Subcutaneous abdominal adipose tissue (tissue), 5 donors: ENCODE measurements at regions not wholly inside any gene's neighbourhood (a gene's known extent, or its start where the extent isn't known, plus 50 kb on each side); places are given as distances from the start of the nearest gene placed in this dataset.

Source experiments
- H3K27ac ChIP-seq: one replicate; pipeline ENCODE4 v1.7.0; 2013; ENCODE audit warnings: low read depth, mild to moderate bottlenecking, inconsistent platforms, low read length, moderate library complexity
- H3K27me3 ChIP-seq, 5 donors: one replicate each; pipeline ENCODE4 v1.7.0; 2013; ENCODE audit warnings: low read length in 5 of 5, inconsistent platforms in 1 of 5; ENCODE audit not compliant: control insufficient read depth in 5 of 5, insufficient read depth in 4 of 5
- H3K36me3 ChIP-seq, 5 donors: one replicate each; pipeline ENCODE4 v1.7.0; 2013; ENCODE audit warnings: low read length in 5 of 5; ENCODE audit not compliant: control insufficient read depth in 5 of 5, insufficient read depth in 5 of 5
- H3K4me1 ChIP-seq, 5 donors: one replicate each; pipeline ENCODE4 v1.7.0; 2013; ENCODE audit warnings: low read length in 5 of 5, mild to moderate bottlenecking in 3 of 5, moderate library complexity in 1 of 5; ENCODE audit not compliant: control insufficient read depth in 5 of 5, insufficient read depth in 5 of 5
- H3K4me3 ChIP-seq, 5 donors: one replicate each; pipeline ENCODE4 v1.7.0; 2013; ENCODE audit warnings: low read length in 5 of 5, low read depth in 1 of 5
- H3K9ac ChIP-seq, 5 donors: one replicate each; pipeline ENCODE4 v1.7.0; 2013; ENCODE audit warnings: low read length in 5 of 5, mild to moderate bottlenecking in 4 of 5, moderate library complexity in 3 of 5
- H3K9me3 ChIP-seq, 5 donors: one replicate each; pipeline ENCODE4 v1.7.0; 2013; ENCODE audit warnings: low read length in 5 of 5; ENCODE audit not compliant: control insufficient read depth in 5 of 5
- donor health status: healthy.
- donor health status: healthy.
- donor health status: healthy.
- donor health status: healthy.
- donor health status: healthy.

GRCh38 chr1:18041685-18042355 is 65.8 kb upstream of the IGSF21 start:
- Histone ChIP-seq H3K27me3 (peaks cover 3 to 29% (median 24%) of the 10 kb centered on the region in 5 donors), H3K4me1 (no peaks in the 10 kb centered on the region), H3K27ac (no peak overlapping the region), H3K36me3 (no peaks in the 10 kb centered on the region), H3K4me3 (no peak overlapping the region), H3K9me3 (no peaks in the 10 kb centered on the region), H3K9ac (no peak overlapping the region)

GRCh38 chr1:18043871-18044270 is 63.7 kb upstream of the IGSF21 start:
- Histone ChIP-seq H3K27me3 (peaks cover 3 to 24% (median 23%) of the 10 kb centered on the region in 5 donors), H3K36me3 (no peaks in the 10 kb centered on the region), H3K4me1 (no peaks in the 10 kb centered on the region), H3K27ac (no peak overlapping the region), H3K9me3 (no peaks in the 10 kb centered on the region), H3K4me3 (no peak overlapping the region), H3K9ac (no peak overlapping the region)

GRCh38 chr1:18045203-18045602 is 62.4 kb upstream of the IGSF21 start:
- Histone ChIP-seq H3K27ac (no peak overlapping the region), H3K4me3 (no peak overlapping the region), H3K36me3 (no peaks in the 10 kb centered on the region), H3K9me3 (no peaks in the 10 kb centered on the region), H3K9ac (no peak overlapping the region), H3K4me1 (no peaks in the 10 kb centered on the region), H3K27me3 (peaks cover 3 to 24% (median 23%) of the 10 kb centered on the region in 5 donors)

- Histone ChIP-seq H3K4me3 (no peak overlapping the region), H3K27me3 (peaks cover 3 to 24% (median 21%) of the 10 kb centered on the region in 5 donors), H3K9me3 (no peaks in the 10 kb centered on the region), H3K9ac (no peak overlapping the region), H3K4me1 (no peaks in the 10 kb centered on the region), H3K36me3 (no peaks in the 10 kb centered on the region), H3K27ac (no peak overlapping the region)
Measured at GRCh38 chr1:18045621-18046020, 62.0 kb upstream of the IGSF21 start.

GRCh38 chr1:18047122-18047521 is 60.5 kb upstream of the IGSF21 start:
- Histone ChIP-seq H3K9ac (no peak overlapping the region), H3K36me3 (no peaks in the 10 kb centered on the region), H3K4me3 (no peak overlapping the region), H3K9me3 (no peaks in the 10 kb centered on the region), H3K4me1 (no peaks in the 10 kb centered on the region), H3K27ac (no peak overlapping the region), H3K27me3 (peaks cover 0 to 25% (median 22%) of the 10 kb centered on the region in 5 donors)

GRCh38 chr1:18049228-18049627 is 58.4 kb upstream of the IGSF21 start:
- no peaks in the 10 kb centered on the region for H3K9me3 ChIP-seq
- H3K4me1 ChIP-seq = no peaks in the 10 kb centered on the region
- no peak overlapping the region for H3K9ac ChIP-seq
- no peaks in the 10 kb centered on the region for H3K36me3 ChIP-seq
- H3K27ac ChIP-seq = no peak overlapping the region
- no peak overlapping the region for H3K4me3 ChIP-seq
- peaks cover 0 to 19% (median 18%) of the 10 kb centered on the region in 5 donors for H3K27me3 ChIP-seq

- Histone ChIP-seq H3K9ac (no peak overlapping the region), H3K9me3 (no peaks in the 10 kb centered on the region), H3K36me3 (no peaks in the 10 kb centered on the region), H3K4me3 (no peak overlapping the region), H3K4me1 (no peaks in the 10 kb centered on the region), H3K27ac (no peak overlapping the region), H3K27me3 (peaks cover 3 to 21% (median 17%) of the 10 kb centered on the region in 5 donors)
Measured at GRCh38 chr1:18052671-18053070, 54.9 kb upstream of the IGSF21 start.

GRCh38 chr1:18055156-18055555 is 52.4 kb upstream of the IGSF21 start:
- H3K4me3 ChIP-seq = no peak overlapping the region
- no peak overlapping the region for H3K9ac ChIP-seq
- H3K27ac ChIP-seq = no peak overlapping the region
- H3K36me3 ChIP-seq = no peaks in the 10 kb centered on the region
- H3K27me3 ChIP-seq = peaks cover 3 to 31% (median 29%) of the 10 kb centered on the region in 5 donors
- no peaks in the 10 kb centered on the region for H3K9me3 ChIP-seq
- no peaks in the 10 kb centered on the region for H3K4me1 ChIP-seq

- no peak overlapping the region for H3K4me3 ChIP-seq
- peaks cover 3 to 30% (median 29%) of the 10 kb centered on the region in 5 donors for H3K27me3 ChIP-seq
- H3K9me3 ChIP-seq = peaks cover 0 to 3% (median 0%) of the 10 kb centered on the region in 5 donors
- H3K4me1 ChIP-seq = no peaks in the 10 kb centered on the region
- no peaks in the 10 kb centered on the region for H3K36me3 ChIP-seq
- H3K9ac ChIP-seq = no peak overlapping the region
- H3K27ac ChIP-seq = no peak overlapping the region
Measured at GRCh38 chr1:18056545-18056944, 51.1 kb upstream of the IGSF21 start.

GRCh38 chr1:18057623-18058022 is 50.0 kb upstream of the IGSF21 start:
- Histone ChIP-seq H3K27ac (no peak overlapping the region), H3K27me3 (peaks cover 3 to 27% (median 26%) of the 10 kb centered on the region in 5 donors), H3K4me1 (no peaks in the 10 kb centered on the region), H3K9ac (no peak overlapping the region), H3K9me3 (peaks cover 0 to 11% (median 5%) of the 10 kb centered on the region in 5 donors), H3K36me3 (no peaks in the 10 kb centered on the region), H3K4me3 (no peak overlapping the region)
